ENCODE measurements at regions not wholly inside any gene's neighbourhood (a gene's known extent, or its start where the extent isn't known, plus 50 kb on each side); places are given as distances from the start of the nearest gene placed in this dataset.

DNA sequence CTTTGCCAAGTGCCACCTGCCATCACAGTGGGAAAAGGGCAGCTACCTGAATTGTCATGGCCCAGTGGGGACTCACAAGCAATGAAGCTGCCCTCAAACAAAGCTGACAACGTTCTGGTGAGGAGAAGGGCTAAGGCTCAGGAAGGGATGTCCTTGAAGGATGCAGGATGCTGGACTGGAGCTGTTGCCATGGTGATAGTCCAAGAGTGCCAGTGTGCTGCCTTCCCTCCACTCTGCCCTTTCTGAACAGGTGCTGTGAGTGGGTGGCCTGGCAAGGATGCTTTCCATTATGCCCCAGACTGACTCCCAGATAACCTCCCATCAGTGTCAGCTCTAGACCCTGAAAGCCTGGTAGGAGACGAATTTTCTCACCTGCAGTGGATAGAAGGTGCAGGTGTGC is 137.8 kb upstream of the GYPC start:
- DNase-seq, result no peak

DNA sequence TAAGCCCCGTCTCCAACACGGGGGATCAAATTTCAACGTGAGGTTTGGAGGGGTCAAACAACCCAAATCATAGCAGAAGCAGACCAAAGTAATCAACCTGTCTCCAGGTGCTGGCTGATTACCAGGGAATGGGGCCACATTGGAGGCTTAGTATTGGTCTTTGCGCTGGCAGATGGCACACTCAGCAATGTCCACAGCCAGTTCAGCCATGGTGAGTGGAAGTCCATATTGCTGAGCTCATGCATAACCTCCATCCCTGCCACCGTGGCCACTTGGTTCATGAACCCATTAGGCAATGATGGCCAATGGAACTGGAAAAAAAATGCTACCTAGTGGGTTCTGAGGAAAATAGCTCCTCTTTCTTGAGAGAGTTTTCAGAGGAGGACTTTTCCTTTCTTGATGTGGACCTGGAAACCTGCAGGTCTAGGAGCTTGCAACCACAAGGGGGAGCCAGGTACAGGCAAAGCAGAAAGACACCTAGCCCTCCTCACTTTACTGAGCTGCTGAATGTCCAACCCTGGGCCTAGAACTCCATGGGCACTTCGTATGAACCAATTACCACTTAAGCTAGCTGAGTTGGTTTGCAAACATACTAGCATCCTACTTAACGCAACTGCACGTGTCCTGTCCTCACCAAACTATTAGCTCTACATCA is 128.0 kb upstream of the GYPC start:
- peak; percentile 7 for DNase-seq

DNA sequence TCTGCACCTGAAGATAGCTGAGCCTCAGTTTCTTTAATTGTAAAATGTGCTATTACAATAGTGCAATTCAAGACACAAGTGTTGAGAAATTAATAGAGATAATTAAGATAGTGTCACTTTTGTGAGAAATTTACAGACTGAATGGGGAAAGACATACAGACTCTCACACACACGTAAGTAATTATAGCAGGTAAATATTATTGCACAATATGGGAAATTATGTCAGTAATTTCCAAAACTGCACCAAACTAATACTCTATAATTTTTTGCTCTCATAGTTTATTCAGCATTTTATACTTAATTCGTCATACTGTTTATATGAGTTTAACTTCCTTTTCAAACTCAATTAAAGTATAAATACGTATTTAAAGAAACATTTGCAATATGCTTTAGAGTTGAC is 124.9 kb upstream of the GYPC start:
- no peak for DNase-seq

DNA sequence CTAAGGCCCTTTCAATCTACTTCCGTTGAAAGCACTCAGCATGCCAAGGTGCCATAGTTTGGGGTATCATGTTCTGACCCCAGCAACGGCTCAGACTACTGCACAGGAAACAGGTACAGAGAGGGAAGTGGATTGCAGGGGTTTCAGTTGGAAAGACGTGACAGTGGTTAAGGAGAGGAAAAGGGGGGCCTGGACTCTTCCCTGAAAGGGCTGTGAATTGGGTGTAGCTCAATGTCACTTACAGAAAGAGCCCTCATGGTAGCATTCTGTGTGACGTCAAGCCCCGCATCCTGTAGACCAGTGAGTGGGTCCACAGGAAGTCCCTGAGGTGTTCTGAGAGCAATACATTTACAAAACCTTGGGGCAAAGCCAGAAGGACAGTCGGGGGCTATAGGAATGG is 121.5 kb upstream of the GYPC start:
- DNase-seq, result no peak

DNA sequence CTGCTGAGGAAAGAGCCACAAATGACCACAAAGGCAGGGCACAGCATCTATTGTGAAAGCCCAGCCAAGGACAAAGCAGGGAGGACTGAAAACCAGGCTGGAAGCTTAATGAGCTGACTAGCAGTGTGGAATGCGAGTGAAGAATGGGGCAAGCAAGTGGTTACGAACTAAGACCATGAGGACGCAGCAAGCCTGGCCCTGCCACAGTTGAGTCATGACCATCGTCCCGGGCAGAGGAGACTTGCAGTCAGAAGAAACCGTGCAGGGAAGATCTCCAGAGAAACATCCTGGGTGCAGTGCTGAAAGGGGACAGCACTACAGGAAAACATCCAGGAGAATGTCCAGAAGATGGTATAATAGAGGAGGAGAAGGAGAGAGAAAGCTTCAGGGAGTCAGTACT is 120.5 kb upstream of the GYPC start:
- DNase-seq, result no peak

DNA sequence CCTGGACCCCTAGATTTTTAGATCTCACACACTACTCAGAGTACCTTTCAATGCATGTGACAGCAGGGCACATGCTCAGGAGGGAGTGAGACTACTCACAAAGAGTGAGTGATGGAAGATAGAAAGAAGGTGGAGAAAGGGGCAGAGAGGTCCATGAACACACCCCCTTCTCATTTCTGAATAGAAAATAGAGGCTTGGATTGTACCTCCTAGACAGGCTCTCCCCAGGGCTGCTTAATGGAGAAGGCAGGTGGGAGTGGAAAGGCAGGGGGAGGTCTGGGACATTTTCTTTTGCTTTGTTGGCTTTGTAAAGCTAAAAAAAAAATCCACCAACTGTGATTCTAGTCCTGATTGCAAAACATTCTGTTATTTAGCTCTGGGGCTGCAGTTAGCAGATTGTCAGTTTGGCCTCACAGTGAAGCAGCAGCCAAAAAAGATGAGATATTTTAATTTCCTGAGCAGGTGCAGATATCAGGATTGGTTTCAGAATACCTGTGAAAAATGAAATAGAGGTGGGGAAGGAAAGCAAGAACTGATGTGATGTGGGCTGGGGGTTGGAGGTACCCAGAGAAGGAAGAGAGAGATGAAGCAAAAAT is 119.3 kb upstream of the GYPC start:
- DNase-seq, result no peak

DNA sequence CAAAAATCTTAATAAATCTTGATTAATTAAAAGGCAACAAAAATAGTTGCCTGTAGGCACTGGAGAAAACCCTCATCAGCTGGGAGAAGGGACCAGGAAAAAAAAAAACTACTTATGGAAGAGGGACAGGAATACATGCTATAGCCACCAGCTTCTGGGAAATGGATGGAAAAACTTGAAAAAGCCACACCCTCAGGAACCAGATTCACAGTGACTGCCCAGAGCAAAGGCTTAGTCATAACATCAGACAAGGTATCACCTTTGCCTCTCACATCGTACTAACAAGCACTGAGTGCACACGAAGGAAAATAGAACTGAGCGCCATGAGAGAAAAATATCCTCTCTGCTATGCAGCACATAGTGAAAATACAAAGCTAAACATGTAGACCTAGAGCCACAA is 116.9 kb upstream of the GYPC start:
- no peak for DNase-seq

DNA sequence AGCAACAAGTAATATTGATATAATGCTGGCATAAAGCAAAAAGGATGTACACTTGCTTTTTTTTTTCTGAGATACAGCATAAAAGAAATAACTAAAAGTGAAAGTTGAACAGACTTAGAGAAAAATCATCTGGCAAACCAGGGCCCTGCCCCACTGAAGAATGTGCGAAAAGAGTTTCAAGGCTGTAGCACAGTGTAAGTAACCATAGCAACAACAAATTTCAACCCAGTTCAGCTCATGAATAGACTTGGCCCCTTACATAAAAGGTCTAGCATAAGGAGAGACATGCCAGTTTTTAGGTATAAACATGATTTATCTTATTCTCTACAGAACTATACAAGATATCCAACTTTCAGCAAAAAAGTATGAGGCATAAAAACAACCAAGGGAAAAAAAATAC is 113.7 kb upstream of the GYPC start:
- DNase-seq, result no peak

DNA sequence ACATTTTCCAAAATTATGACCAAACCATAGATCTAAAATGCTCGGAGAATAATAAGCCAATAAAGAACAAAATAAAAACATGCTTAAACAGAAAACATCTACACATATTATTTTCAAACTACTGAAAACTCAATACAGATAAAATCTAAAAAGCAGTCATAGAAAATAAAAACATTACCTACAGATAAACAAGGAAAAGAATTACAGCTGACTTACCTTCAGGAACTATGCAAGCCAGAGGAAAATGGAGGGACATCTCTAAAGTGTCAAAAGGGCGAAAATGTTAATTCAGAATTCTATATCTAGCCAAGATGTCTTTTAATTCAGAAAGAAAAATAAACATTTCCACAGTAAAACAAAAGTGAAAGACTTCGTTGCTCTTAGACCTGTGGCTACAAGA is 112.9 kb upstream of the GYPC start:
- DNase-seq, result peak; percentile 9

DNA sequence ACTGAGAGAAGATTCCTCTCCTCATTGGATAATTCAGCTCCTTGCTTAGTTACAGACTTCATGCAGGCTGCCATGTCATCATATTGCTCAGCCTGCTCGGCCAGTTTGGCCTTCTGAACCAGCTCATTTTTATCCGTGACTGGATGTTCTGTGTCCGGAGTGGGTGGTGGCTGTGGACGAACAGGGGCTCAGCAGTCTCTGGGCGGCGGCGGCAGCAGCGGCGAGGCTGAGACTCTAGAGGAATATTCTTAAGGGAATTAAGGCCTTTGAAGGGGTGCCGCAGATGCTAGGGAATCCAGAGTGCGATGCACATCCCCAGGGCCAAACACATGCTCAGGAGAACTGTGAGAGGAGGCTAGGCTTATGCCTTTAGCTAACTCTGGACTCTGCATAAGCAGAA is 97.9 kb upstream of the GYPC start:
- DNase-seq, result no peak

DNA sequence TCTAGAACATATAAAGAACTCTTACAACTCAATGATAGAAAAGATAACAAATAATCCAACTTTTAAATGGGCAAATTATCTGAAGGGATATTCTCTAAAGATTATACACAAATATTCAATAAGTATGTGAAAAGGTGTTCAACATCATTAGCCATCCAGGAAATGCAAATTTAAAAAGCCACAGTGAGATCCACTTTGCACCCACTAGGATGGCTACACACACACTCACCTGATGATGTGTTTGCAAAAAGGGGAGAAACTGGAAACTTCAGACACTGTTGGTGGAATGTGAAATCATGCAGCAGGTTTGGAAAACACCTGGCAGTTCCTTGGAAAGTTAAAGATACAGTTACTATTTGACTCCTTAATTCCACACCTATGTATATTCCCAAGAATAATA is 87.2 kb upstream of the GYPC start:
- no peak for DNase-seq

DNA sequence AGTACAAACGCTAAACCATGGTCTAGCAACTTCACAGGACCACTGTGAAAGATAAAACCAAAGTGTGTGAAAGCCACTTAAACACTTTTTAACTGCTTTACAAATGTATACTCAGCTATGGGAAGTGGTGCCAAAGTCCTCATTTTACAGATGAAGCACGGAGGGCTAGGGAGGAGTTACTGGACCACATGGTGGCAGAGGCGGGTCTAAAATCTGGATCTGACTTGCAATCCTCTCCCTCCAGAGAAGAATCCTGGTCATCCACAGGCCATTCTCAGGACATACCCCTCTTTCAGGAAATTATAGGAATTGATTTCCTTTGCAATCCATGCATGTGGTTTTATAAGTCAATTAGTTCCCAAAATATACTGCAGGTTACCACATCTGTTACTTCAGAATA is 84.6 kb upstream of the GYPC start:
- no peak for DNase-seq

DNA sequence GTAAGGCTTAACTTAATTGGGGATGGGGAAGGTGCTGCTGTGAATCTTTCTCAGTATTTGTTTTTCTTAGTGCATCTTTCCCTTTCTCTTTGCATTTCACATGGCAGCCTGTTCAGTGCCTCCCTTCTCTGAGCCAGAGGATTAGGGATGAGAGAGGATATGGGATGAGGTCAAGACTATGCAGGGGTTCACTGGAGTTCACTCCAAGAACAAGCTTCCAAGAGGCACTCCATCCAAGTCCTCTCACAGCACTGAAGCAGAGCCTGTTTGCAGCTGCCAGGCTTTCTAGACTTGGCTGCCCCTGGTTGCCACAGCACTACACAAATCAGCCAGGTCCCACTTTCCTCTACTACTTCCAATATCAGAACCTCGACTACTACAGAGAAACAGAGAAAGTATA is 80.3 kb upstream of the GYPC start:
- DNase-seq, result no peak

DNA sequence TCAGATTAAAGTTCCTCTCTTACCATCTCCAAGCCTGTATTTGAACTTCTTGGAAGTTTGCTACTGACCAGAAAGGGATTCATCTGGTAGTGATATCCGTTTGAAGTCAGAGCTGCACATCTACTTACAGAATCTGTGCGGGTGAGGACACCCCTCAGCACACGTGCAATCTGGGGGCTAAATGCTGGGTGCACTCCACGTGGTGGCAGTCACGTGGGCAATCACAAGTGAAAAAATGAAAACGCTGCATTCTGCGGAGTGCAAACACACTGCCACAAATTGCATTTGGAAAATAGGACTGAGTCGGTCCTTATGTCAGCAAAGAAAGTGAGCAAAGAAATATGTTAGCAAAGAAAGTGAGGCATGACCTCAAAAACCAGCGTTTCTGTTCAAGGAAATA is 76.1 kb upstream of the GYPC start:
- no peak for DNase-seq

DNA sequence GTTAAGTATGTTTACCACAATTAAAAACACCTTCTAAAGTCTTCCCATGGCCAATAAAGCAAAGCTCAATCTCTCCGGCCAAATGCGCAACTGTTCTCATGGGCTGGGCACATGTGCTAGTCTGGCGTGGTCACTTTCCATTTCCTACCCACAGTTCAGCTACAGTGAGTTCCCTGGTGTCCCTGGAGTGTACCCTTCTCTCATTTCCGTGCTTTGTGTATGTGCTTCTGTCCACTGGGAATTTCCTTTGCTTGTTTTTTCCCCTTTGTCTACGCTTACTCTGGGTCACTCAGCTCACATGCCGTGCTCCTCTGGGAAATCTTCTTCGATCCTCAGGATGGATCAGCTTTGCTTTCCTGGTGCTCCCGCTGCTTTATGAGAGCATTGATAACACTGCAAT is 69.6 kb upstream of the GYPC start:
- no peak for DNase-seq

DNA sequence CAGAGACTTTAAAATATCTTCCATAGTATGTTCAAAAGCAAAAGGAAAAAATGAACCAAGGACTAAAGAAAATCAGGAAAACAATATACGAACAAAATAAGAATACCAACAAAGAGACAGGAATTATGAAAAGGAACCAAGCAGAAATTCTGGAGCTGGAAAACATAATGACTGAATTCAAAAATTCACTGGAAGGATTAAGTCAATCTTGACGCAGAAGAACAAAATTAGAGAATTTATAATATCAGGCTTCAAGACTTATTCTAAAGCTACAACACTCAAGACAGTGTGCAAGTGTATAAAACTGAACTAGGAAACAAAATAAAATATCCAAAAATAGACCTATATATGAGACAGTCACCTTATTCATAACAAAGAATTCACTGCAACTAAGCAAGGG is 56.9 kb upstream of the GYPC start:
- DNase-seq, result no peak

DNA sequence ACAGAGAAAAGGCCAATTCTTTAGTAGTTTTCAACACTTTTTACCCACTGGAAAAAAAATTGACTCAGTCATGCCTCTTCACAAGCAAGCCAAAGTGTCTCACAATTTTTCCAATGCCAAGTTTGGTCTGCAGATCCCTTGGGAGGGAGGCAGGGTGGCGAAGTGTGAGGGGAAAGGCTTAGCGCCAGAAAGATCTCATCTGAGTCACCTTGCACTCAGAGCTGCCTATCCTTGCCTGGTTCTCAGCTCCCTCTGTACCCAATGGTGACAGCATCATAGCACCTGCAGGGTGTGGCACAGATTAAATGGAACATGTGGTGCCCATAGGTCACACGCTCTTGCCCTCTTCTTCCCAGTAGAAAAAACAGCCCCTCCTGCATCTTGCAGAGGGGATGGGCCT is 55.2 kb upstream of the GYPC start:
- DNase-seq, result no peak

DNA sequence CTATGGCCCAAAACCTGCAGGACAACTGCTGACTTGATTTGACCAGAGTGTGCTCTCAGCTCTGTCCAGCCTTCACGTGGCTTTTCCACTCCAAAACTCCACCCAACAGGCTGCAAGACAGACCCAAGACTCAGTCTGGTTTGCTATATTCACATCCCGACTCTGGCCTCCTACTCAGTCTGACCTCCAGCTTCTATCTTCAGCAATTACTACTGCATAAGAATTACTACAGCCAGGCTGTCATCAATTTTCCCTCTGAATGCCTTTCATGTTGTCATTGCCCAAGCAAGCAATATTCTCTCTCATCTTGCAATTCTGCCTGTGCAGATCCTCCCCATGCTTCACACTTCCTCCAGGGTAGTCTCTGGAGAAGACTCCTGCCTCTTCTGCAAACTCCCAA is 53.6 kb upstream of the GYPC start:
- no peak for DNase-seq

Measured in NCI-H2171 treated with DMSO at 0.1 percent for 48 hours (cell line).